H9 (cell line): ENCODE measurements at regions not wholly inside any gene's neighbourhood (a gene's known extent, or its start where the extent isn't known, plus 50 kb on each side); places are given as distances from the start of the nearest gene placed in this dataset.

Experiments
- DNase-seq: peaks from one replicate; pipeline ENCODE4 v3.0.0-alpha.2; 2017
- H2AFZ ChIP-seq: one replicate; pipeline ENCODE4 v1.6.1; 2013; ENCODE audit warnings: mild to moderate bottlenecking, low read length, control low read depth, moderate library complexity
- H2AK5ac ChIP-seq: 2 replicates; pipeline ENCODE4 v1.6.1; 2013; ENCODE audit warnings: low read length, control low read depth, mixed read lengths; ENCODE audit not compliant: insufficient read length
- H2BK120ac ChIP-seq: one replicate; pipeline ENCODE4 v1.6.1; 2013; ENCODE audit warnings: low read depth, mild to moderate bottlenecking, low read length, control low read depth, inconsistent platforms; ENCODE audit not compliant: poor library complexity, severe bottlenecking
- H2BK12ac ChIP-seq: 2 replicates; pipeline ENCODE4 v1.6.1; 2013; ENCODE audit warnings: low read length, control low read depth, mixed read lengths, low read depth; ENCODE audit not compliant: insufficient read length
- H2BK15ac ChIP-seq: 2 replicates; pipeline ENCODE4 v1.6.1; 2013; ENCODE audit warnings: low read depth, low read length, control low read depth
- H2BK20ac ChIP-seq: one replicate; pipeline ENCODE4 v1.6.1; 2013; ENCODE audit warnings: low read depth, mild to moderate bottlenecking, low read length, control low read depth, inconsistent platforms; ENCODE audit not compliant: poor library complexity, severe bottlenecking
- H2BK5ac ChIP-seq: 2 replicates; pipeline ENCODE4 v1.6.1; 2013; ENCODE audit warnings: low read length, control low read depth, mixed read lengths; ENCODE audit not compliant: insufficient read length
- H3K14ac ChIP-seq: 2 replicates; pipeline ENCODE4 v1.6.1; 2013; ENCODE audit warnings: low read length, control low read depth; ENCODE audit not compliant: insufficient read depth
- H3K18ac ChIP-seq: 2 replicates; pipeline ENCODE4 v1.6.1; 2013; ENCODE audit warnings: low read depth, mild to moderate bottlenecking, mixed read lengths, low read length, control low read depth; ENCODE audit not compliant: insufficient read length
- H3K23ac ChIP-seq: 2 replicates; pipeline ENCODE4 v1.6.1; 2013; ENCODE audit warnings: low read length, control low read depth, mixed read lengths, low read depth; ENCODE audit not compliant: insufficient read length
- H3K23me2 ChIP-seq: 2 replicates; pipeline ENCODE4 v1.6.1; 2013; ENCODE audit warnings: low read depth, mild to moderate bottlenecking, mixed read lengths, low read length, control low read depth; ENCODE audit not compliant: insufficient read length, poor library complexity, severe bottlenecking
- H3K27ac ChIP-seq: 2 replicates; pipeline ENCODE4 v1.5.1; 2013; ENCODE audit warnings: low read length, control low read depth, mixed read lengths, low read depth; ENCODE audit not compliant: insufficient read length
- H3K27me3 ChIP-seq: 2 replicates; pipeline ENCODE4 v1.6.1; 2013; ENCODE audit warnings: low read length, control low read depth, inconsistent platforms; ENCODE audit not compliant: insufficient read depth
- H3K4ac ChIP-seq: 2 replicates; pipeline ENCODE4 v1.6.1; 2013; ENCODE audit warnings: low read depth, mild to moderate bottlenecking, control low read depth, inconsistent platforms, low read length, moderate library complexity
- H3K4me1 ChIP-seq: 2 replicates; pipeline ENCODE4 v1.6.1; 2013; ENCODE audit warnings: low read length, control low read depth, inconsistent platforms; ENCODE audit not compliant: insufficient read depth
- H3K4me2 ChIP-seq: 2 replicates; pipeline ENCODE4 v1.6.1; 2013; ENCODE audit warnings: low read length, control low read depth, mixed read lengths; ENCODE audit not compliant: insufficient read length, insufficient read depth
- H3K56ac ChIP-seq: 2 replicates; pipeline ENCODE4 v1.6.1; 2013; ENCODE audit warnings: low read depth, mild to moderate bottlenecking, mixed read lengths, low read length, control low read depth; ENCODE audit not compliant: insufficient read length
- H3K79me1 ChIP-seq: 2 replicates; pipeline ENCODE4 v1.6.1; 2013; ENCODE audit warnings: low read depth, mild to moderate bottlenecking, moderate library complexity, low read length, control low read depth, inconsistent platforms; ENCODE audit not compliant: insufficient read depth, poor library complexity, severe bottlenecking
- H3K79me2 ChIP-seq: 2 replicates; pipeline ENCODE4 v1.6.1; 2013; ENCODE audit warnings: low read length, control low read depth, inconsistent platforms; ENCODE audit not compliant: insufficient read depth
- H3K9ac ChIP-seq: 2 replicates; pipeline ENCODE4 v1.6.1; 2013; ENCODE audit warnings: low read length, control low read depth, mixed read lengths; ENCODE audit not compliant: insufficient read length; ENCODE audit errors: extremely low read depth
- H3K9me3 ChIP-seq: one replicate; pipeline ENCODE4 v1.6.1; 2013; ENCODE audit warnings: low read depth, low read length, inconsistent platforms; ENCODE audit not compliant: control insufficient read depth
- H3T11ph ChIP-seq: one replicate; pipeline ENCODE4 v1.6.1; 2013; ENCODE audit warnings: mild to moderate bottlenecking, low read length, control low read depth, inconsistent platforms
- H4K20me1 ChIP-seq: one replicate; pipeline ENCODE4 v1.6.1; 2013; ENCODE audit not compliant: control insufficient read depth, insufficient read length, insufficient read depth
- H4K5ac ChIP-seq: 2 replicates; pipeline ENCODE4 v1.6.1; 2013; ENCODE audit warnings: low read depth, mild to moderate bottlenecking, mixed read lengths, low read length, control low read depth; ENCODE audit not compliant: insufficient read length
- H4K8ac ChIP-seq: replicated peaks from 2 replicates; pipeline ENCODE4 v1.6.1; 2013; ENCODE audit warnings: low read length, control low read depth, mixed read lengths, low read depth; ENCODE audit not compliant: insufficient read length
- H4K91ac ChIP-seq: 2 replicates; pipeline ENCODE4 v1.6.1; 2013; ENCODE audit warnings: low read depth, mild to moderate bottlenecking, moderate library complexity, mixed read lengths, low read length, control low read depth; ENCODE audit not compliant: insufficient read length
- H3K27ac Mint-ChIP-seq, 3 experiments: 2 replicates in 2 of 3; 3 replicates in 1 of 3; pipeline ENCODE4 v1.8.0; 2020 to 2021; ENCODE audit warnings: mixed read lengths in 3 of 3, mild to moderate bottlenecking in 1 of 3, moderate library complexity in 1 of 3
- H3K27me3 Mint-ChIP-seq: 2 replicates; pipeline ENCODE4 v1.8.0; 2021; ENCODE audit warnings: low read depth, mild to moderate bottlenecking, moderate library complexity, mixed read lengths
- H3K36me3 Mint-ChIP-seq, 3 experiments: 2 replicates in 2 of 3; 3 replicates in 1 of 3; pipeline ENCODE4 v1.8.0; 2020 to 2021; ENCODE audit warnings: low read depth in 3 of 3, mixed read lengths in 3 of 3; ENCODE audit not compliant: insufficient read depth in 1 of 3
- H3K4me1 Mint-ChIP-seq, 2 experiments: 2 replicates each; pipeline ENCODE4 v1.8.0; 2020; ENCODE audit warnings: mixed read lengths in 2 of 2
- H3K4me3 Mint-ChIP-seq, 2 experiments: 2 replicates in 1 of 2; 3 replicates in 1 of 2; pipeline ENCODE4 v1.8.0; 2020 to 2021; ENCODE audit warnings: mild to moderate bottlenecking in 2 of 2, mixed read lengths in 2 of 2, moderate library complexity in 1 of 2
- H3K9me3 Mint-ChIP-seq, 2 experiments: 2 replicates in 1 of 2; 3 replicates in 1 of 2; pipeline ENCODE4 v1.8.0; 2020; ENCODE audit warnings: mild to moderate bottlenecking in 2 of 2, mixed read lengths in 2 of 2, moderate library complexity in 1 of 2
- WGBS: extraction: QIAGEN DNeasy Blood & Tissue Kit; methylation state at CpG from one replicate; pipeline ENCODE4 v1.1.7; 2013; ENCODE audit warnings: missing lambda C conversion rate, low lambda C conversion rate, mixed read lengths; ENCODE audit not compliant: insufficient read length; ENCODE audit errors: extremely low coverage; 5-methylcytosine and 5-hydroxymethylcytosine counted together
- TF ChIP-seq, protein P1 (sequence below): fragments of 200-600 bp; sonication (generic); conservative IDR thresholded peaks from 3 replicates; pipeline ENCODE4 v1.8.0; 2021; ENCODE audit warnings: antibody characterized with exemption, mild to moderate bottlenecking

DNA sequence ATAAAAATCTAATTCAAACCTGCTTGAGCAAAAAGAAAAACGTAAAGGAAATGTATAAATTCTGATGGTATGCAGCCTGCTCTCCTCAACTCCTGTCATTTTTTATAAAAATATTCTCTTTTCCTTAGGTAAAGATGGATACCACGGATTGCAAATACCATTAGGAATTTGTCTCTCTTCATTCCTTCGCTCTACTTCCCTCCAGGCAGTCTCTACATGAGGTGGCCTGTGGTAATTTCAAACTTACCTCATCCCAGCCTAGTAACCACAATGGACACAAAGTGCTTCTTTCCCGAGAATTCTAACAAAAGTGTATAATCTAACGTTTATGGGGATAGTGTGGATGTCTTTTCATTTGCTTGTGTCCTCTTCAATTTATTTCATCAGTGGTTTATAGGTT lies 239.5 kb upstream of the LRRC7 start:
- Histone ChIP-seq H3K4me2 (no peak overlapping the region), H3K14ac (no peak overlapping the region), H3K9me3 (no peaks in the 10 kb centered on the region), H4K5ac (no peak overlapping the region), H3T11ph (no peak overlapping the region), H3K79me2 (no peaks in the 10 kb centered on the region), H2AFZ (no peak overlapping the region), H2BK20ac (no peak overlapping the region), H2BK120ac (no peak overlapping the region), H2AK5ac (no peak overlapping the region), H3K27me3 (no peaks in the 10 kb centered on the region), H2BK15ac (no peak overlapping the region), H4K8ac (no peak overlapping the region), H3K56ac (no peak overlapping the region), H3K4me1 (no peaks in the 10 kb centered on the region; the same call in 1 of the 2 replicates), H3K9ac (no peak overlapping the region), H2BK12ac (no peak overlapping the region), H3K4ac (no peak overlapping the region), H4K20me1 (no peaks in the 10 kb centered on the region), H2BK5ac (no peak overlapping the region), H3K27ac (no peak overlapping the region), H3K79me1 (no peaks in the 10 kb centered on the region), H3K23me2 (no peaks in the 10 kb centered on the region), H4K91ac (no peak overlapping the region), H3K23ac (no peak overlapping the region), H3K18ac (no peak overlapping the region)
- H3K9me3 Mint-ChIP-seq = peaks cover 11 to 12% of the 10 kb centered on the region in 2 experiments; a peak in 4 of 5 replicates
- no peak overlapping the region; a peak in 1 of 7 replicates for H3K27ac Mint-ChIP-seq
- no peaks in the 10 kb centered on the region for H3K27me3 Mint-ChIP-seq
- H3K36me3 Mint-ChIP-seq = peaks cover 4 to 12% (median 4%) of the 10 kb centered on the region in 3 experiments; a peak in 6 of 7 replicates
- H3K4me3 Mint-ChIP-seq = no peak overlapping the region
- TF ChIP-seq, protein P1, sequence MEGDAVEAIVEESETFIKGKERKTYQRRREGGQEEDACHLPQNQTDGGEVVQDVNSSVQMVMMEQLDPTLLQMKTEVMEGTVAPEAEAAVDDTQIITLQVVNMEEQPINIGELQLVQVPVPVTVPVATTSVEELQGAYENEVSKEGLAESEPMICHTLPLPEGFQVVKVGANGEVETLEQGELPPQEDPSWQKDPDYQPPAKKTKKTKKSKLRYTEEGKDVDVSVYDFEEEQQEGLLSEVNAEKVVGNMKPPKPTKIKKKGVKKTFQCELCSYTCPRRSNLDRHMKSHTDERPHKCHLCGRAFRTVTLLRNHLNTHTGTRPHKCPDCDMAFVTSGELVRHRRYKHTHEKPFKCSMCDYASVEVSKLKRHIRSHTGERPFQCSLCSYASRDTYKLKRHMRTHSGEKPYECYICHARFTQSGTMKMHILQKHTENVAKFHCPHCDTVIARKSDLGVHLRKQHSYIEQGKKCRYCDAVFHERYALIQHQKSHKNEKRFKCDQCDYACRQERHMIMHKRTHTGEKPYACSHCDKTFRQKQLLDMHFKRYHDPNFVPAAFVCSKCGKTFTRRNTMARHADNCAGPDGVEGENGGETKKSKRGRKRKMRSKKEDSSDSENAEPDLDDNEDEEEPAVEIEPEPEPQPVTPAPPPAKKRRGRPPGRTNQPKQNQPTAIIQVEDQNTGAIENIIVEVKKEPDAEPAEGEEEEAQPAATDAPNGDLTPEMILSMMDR = no peak
- H3K4me1 Mint-ChIP-seq = no peaks in the 10 kb centered on the region
- no peak for DNase-seq
- no CpG with 5 or more reads among the region's 5 CpGs for WGBS
